GM12892 (cell line): ENCODE measurements at regions not wholly inside any gene's neighbourhood (a gene's known extent, or its start where the extent isn't known, plus 50 kb on each side); places are given as distances from the start of the nearest gene placed in this dataset.

Experiments used
- POLR2A ChIP-seq: IDR thresholded peaks from 2 replicates; pipeline ENCODE4 v1.6.1; 2011; ENCODE audit warnings: low read depth, low read length, control low read depth
- POLR2AphosphoS5 ChIP-seq: IDR thresholded peaks from 2 replicates; pipeline ENCODE4 v1.6.1; 2011; ENCODE audit warnings: low read depth, low read length, control low read depth
- TAF1 ChIP-seq: IDR thresholded peaks from 2 replicates; pipeline ENCODE4 v1.6.1; 2011; ENCODE audit warnings: low read depth, mild to moderate bottlenecking, control low read depth, low read length, borderline replicate concordance

DNA sequence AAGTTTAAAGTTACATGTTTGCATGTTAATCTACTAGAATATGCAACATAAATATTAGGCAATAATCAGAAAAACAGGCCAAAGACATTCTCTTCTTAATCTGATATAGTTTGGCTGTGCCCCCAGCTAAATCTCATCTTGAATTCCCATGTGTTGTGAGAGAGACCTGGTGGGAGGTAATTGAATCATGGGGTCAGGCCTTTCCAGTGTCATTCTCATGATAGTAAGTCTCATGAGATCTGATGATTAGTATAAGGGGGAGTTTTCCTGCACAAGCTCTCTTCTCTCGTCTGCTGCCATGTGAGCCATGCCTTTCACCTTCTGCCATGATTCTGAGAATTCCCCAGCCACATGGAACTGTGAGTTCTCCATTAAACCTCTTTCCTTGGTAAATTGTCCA lies 1241.7 kb upstream of the ADGRB3 start:
- TF ChIP-seq POLR2AphosphoS5 (no peak), POLR2A (no peak), TAF1 (no peak)
